Osteocyte (in vitro differentiated cells): ENCODE measurements at regions not wholly inside any gene's neighbourhood (a gene's known extent, or its start where the extent isn't known, plus 50 kb on each side); places are given as distances from the start of the nearest gene placed in this dataset.

Source experiments
- DNase-seq: peaks from one replicate; pipeline ENCODE4 v3.0.0; 2021; ENCODE audit warnings: mixed read lengths; ENCODE audit not compliant: unreplicated experiment; ENCODE audit errors: extremely low spot score
- H3K27ac Mint-ChIP-seq: one replicate; pipeline ENCODE4 v1.8.0; 2021; ENCODE audit warnings: mild to moderate bottlenecking, mixed read lengths; ENCODE audit not compliant: unreplicated experiment
- H3K27me3 Mint-ChIP-seq: one replicate; pipeline ENCODE4 v1.8.0; 2021; ENCODE audit warnings: mixed read lengths; ENCODE audit not compliant: unreplicated experiment
- H3K36me3 Mint-ChIP-seq: one replicate; pipeline ENCODE4 v1.8.0; 2021; ENCODE audit warnings: mixed read lengths; ENCODE audit not compliant: unreplicated experiment
- H3K4me1 Mint-ChIP-seq: one replicate; pipeline ENCODE4 v1.8.0; 2021; ENCODE audit warnings: mixed read lengths; ENCODE audit not compliant: unreplicated experiment
- H3K4me3 Mint-ChIP-seq: one replicate; pipeline ENCODE4 v1.8.0; 2021; ENCODE audit warnings: mild to moderate bottlenecking, moderate library complexity, mixed read lengths; ENCODE audit not compliant: unreplicated experiment
- H3K9me3 Mint-ChIP-seq: one replicate; pipeline ENCODE4 v1.8.0; 2021; ENCODE audit warnings: mixed read lengths; ENCODE audit not compliant: unreplicated experiment
- TF ChIP-seq, protein P1 (sequence below): fragments of 200-600 bp; sonication (generic); IDR thresholded peaks from 2 replicates; pipeline ENCODE4 v1.5.0; 2021; ENCODE audit warnings: antibody characterized with exemption, mild to moderate bottlenecking, moderate library complexity

DNA sequence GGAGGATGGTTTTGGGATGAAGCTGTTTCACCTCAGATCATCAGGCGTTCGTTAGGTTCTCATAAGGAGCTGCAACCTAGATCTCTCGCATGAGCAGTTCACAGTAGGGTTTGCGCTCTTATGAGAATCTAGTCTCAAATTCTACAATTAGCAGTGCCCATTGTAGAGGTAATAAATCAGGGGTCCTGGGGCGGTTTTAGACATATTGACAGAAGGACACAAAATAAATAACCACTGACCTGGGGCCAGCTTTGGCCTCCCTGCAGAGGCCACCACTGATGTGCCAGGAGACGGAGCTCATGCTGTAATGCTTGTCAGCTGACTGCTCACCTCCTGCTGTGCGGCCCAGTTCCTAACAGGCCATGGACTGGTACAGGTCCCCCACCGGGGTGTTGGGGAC lies 67.6 kb upstream of the SPATA31D4 start:
- Mint-ChIP-seq H3K4me3 (no peak overlapping the region), H3K4me1 (peaks cover 8% of the 10 kb centered on the region), H3K27ac (no peak overlapping the region), H3K9me3 (no peaks in the 10 kb centered on the region), H3K27me3 (no peaks in the 10 kb centered on the region), H3K36me3 (no peaks in the 10 kb centered on the region)
- TF ChIP-seq, protein P1, sequence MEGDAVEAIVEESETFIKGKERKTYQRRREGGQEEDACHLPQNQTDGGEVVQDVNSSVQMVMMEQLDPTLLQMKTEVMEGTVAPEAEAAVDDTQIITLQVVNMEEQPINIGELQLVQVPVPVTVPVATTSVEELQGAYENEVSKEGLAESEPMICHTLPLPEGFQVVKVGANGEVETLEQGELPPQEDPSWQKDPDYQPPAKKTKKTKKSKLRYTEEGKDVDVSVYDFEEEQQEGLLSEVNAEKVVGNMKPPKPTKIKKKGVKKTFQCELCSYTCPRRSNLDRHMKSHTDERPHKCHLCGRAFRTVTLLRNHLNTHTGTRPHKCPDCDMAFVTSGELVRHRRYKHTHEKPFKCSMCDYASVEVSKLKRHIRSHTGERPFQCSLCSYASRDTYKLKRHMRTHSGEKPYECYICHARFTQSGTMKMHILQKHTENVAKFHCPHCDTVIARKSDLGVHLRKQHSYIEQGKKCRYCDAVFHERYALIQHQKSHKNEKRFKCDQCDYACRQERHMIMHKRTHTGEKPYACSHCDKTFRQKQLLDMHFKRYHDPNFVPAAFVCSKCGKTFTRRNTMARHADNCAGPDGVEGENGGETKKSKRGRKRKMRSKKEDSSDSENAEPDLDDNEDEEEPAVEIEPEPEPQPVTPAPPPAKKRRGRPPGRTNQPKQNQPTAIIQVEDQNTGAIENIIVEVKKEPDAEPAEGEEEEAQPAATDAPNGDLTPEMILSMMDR, result no peak
- no peak for DNase-seq

DNA sequence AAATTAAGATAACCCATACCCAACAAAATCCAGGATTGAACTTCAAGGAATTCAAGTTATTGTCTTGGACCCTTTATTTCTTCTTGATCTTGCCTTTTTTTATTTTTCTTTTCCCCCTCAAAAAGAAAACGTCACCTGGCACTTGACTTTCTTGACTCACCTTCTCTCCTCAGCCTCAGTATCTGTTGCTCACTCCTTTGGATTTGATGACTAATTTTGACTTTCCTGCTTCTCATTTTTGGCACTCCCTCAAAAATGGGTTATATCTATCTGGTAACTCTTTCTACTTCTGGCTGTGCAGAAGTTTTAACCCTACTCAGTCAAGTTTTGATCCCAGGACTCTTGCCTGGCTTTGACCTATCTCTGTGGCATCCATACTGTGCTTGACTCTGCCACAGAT lies 66.6 kb upstream of the SPATA31D4 start:
- Mint-ChIP-seq H3K36me3 (no peaks in the 10 kb centered on the region), H3K27ac (no peak overlapping the region), H3K4me1 (peaks cover 3% of the 10 kb centered on the region), H3K27me3 (no peaks in the 10 kb centered on the region), H3K4me3 (no peak overlapping the region), H3K9me3 (no peaks in the 10 kb centered on the region)
- no peak for DNase-seq
- TF ChIP-seq, protein P1, result no peak

DNA sequence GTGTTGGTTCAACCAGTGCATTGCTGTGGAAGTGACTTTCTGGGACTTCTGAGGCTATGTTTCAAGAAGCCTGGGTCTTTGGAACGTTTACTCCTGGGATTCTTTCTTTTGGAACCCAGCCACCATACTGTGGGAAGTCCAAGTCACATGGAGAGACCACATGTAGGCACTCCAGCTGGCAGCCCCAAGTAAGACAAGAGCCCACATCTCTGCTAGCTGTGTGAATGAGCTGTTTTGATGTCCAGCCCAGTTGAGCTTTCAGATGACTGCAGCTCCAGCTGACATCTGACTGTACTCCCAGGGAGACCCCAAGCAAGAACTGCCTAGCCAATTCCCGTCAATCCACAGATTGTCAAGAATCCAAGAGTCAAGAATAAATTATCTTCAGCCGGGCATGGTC lies 60.1 kb upstream of the SPATA31D4 start:
- DNase-seq, result no peak
- Mint-ChIP-seq H3K27me3 (no peaks in the 10 kb centered on the region), H3K9me3 (peaks cover 4% of the 10 kb centered on the region), H3K27ac (no peak overlapping the region), H3K4me3 (no peak overlapping the region), H3K4me1 (peaks cover 4% of the 10 kb centered on the region), H3K36me3 (no peaks in the 10 kb centered on the region)
- TF ChIP-seq, protein P1, result no peak

DNA sequence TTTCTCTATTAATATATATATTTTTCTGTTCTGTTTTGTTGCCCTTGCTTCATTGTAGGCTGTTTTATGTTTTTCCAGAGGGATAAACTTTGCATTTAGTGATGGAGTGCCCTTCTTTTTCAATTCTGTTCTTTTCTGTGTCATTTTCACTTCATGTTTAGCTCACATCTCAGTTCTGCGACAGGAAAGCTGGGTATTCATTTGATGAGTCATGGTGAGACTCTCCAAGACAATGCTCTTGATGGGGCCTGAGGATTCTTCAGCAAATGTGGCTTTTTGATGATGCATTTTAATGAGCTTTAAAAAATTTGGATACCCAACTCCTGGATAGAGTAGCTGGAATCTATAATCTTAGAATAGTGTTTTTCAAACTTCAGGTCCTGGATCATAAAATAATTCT lies 56.5 kb upstream of the SPATA31D4 start:
- Mint-ChIP-seq H3K4me3 (no peak overlapping the region), H3K27me3 (no peaks in the 10 kb centered on the region), H3K36me3 (no peaks in the 10 kb centered on the region), H3K9me3 (peaks cover 4% of the 10 kb centered on the region), H3K4me1 (peaks cover 18% of the 10 kb centered on the region), H3K27ac (peak overlapping the region; percentile 0)
- DNase-seq, result no peak
- TF ChIP-seq, protein P1, result no peak

DNA sequence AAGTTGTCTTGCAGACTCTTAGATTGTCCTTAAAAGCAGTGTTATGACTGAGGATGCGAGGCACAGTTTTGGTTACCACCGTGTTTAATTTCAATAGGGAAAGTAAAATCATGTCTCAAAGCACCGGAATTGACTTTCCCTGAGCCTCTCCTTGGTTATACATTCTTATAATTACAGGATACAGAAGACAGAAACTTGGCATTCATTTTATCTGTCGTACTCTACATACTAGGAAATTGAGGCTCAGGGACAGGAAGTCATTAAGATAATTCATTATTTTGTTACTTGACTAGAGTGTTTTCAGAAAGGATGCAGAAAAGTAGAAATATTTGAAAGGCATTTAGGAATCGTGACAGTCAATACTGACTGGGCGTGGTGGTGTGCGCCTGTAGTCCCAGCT lies 54.0 kb upstream of the SPATA31D4 start:
- Mint-ChIP-seq H3K4me3 (no peak overlapping the region), H3K4me1 (peaks cover 18% of the 10 kb centered on the region), H3K9me3 (no peaks in the 10 kb centered on the region), H3K27me3 (no peaks in the 10 kb centered on the region), H3K36me3 (no peaks in the 10 kb centered on the region), H3K27ac (peak overlapping the region; percentile 71)
- TF ChIP-seq, protein P1, result no peak
- no peak for DNase-seq
